ENCODE measurements at regions not wholly inside any gene's neighbourhood (a gene's known extent, or its start where the extent isn't known, plus 50 kb on each side); places are given as distances from the start of the nearest gene placed in this dataset.

DNA sequence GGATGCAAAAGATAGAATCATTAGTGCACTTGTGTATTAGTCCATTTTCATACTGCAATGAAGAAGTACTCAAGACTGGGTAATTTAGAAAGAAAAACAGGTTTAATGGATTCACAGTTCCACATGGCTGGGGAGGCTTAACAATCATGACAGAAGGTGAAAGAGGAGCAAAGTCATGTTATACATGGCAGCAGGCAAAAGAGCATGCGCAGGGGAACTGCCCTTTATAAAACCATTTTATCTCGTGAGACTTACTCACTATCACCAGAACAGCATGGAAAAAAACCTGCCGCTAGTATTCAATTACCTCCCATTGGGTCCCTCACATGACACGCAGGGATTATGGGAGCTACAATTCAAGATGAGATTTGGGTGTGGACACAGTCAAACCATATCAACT lies 129.4 kb downstream of the SCG2 start:
- H3K27ac ChIP-seq: no peak overlapping the region
- no peak overlapping the region for H3K4me2 ChIP-seq
- 87% methylated on average over 4 of the region's 4 CpGs for WGBS (ENCODE audit: missing lambda C conversion rate)
- ChIA-PET POLR2A (no interaction called here), CTCF (no interaction called here)
- H3K9me3 ChIP-seq: no peaks in the 10 kb centered on the region
- FAIRE-seq (no peak), DNase-seq (ENCODE audit: low read depth in 1 of 2, low spot score in 1 of 2) (no peak), ATAC-seq (no peak)
- H3K4me1 ChIP-seq: peaks cover 27% of the 10 kb centered on the region
- TF ChIP-seq, protein P1, sequence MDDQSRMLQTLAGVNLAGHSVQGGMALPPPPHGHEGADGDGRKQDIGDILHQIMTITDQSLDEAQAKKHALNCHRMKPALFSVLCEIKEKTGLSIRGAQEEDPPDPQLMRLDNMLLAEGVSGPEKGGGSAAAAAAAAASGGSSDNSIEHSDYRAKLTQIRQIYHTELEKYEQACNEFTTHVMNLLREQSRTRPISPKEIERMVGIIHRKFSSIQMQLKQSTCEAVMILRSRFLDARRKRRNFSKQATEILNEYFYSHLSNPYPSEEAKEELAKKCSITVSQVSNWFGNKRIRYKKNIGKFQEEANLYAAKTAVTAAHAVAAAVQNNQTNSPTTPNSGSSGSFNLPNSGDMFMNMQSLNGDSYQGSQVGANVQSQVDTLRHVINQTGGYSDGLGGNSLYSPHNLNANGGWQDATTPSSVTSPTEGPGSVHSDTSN (IDR thresholded peaks at IDR 0.05): no peak
- TF ChIP-seq CEBPB (IDR thresholded peaks at IDR 0.05): no peak
- H3K4me3 ChIP-seq: no peak overlapping the region

GRCh38 chr2:223474893-223475292 lies 127.3 kb downstream of the SCG2 start:
- CTCF ChIA-PET: interaction anchor here (1.2 kb wide), 1 partner anchor 14 kb away, joined by 3 read pairs; no protein-coding TSS in a partner anchor
- H3K27ac ChIP-seq: no peak overlapping the region
- WGBS (ENCODE audit: missing lambda C conversion rate): 88% methylated on average over 2 of the region's 2 CpGs

GRCh38 chr2:223475901-223476300 lies 126.3 kb downstream of the SCG2 start:
- Histone ChIP-seq H3K4me1 (peaks cover 14% of the 10 kb centered on the region; the same call in 2 of the 3 replicates), H3K9me3 (no peaks in the 10 kb centered on the region), H3K27ac (no peak overlapping the region), H3K4me3 (no peak overlapping the region), H3K4me2 (0 out of 3 replicates have a peak overlapping the region, but pooled peaks have one; percentile 15)
- no peak for FAIRE-seq
- ChIA-PET CTCF (interaction anchor here (0.7 to 1.6 kb wide), 2 partner anchors 12 to 494 kb away, joined by 3 read pairs; no protein-coding TSS in a partner anchor), POLR2A (no interaction called here)
- 70% methylated on average over 2 of the region's 2 CpGs for WGBS (ENCODE audit: missing lambda C conversion rate)
- ATAC-seq: no peak
- DNase-seq (ENCODE audit: low read depth in 1 of 2, low spot score in 1 of 2): no peak
- TF ChIP-seq HEYL (CRISPR knock-in tag; IDR thresholded peaks at IDR 0.05): no peak
- TF ChIP-seq, protein P2, sequence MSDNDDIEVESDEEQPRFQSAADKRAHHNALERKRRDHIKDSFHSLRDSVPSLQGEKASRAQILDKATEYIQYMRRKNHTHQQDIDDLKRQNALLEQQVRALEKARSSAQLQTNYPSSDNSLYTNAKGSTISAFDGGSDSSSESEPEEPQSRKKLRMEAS (IDR thresholded peaks at IDR 0.05): no peak
- no peak for TF ChIP-seq EP300 (IDR thresholded peaks at IDR 0.05)
- TF ChIP-seq NR3C1 (IDR thresholded peaks at IDR 0.05): no peak

More at GRCh38 chr2:223474893-223475292, 127.3 kb downstream of the SCG2 start:
- Histone ChIP-seq H3K4me2 (no peak overlapping the region), H3K9me3 (no peaks in the 10 kb centered on the region), H3K4me1 (peaks cover 14% of the 10 kb centered on the region; the same call in 2 of the 3 replicates), H3K4me3 (no peak overlapping the region)
- FAIRE-seq (no peak), DNase-seq (ENCODE audit: low read depth in 1 of 2, low spot score in 1 of 2) (no peak), ATAC-seq (no peak)
- POLR2A ChIA-PET: no interaction called here
- TF ChIP-seq HMGXB4 (CRISPR knock-in tag; IDR thresholded peaks at IDR 0.05; ENCODE audit: borderline replicate concordance): no peak
- TF ChIP-seq ZFP36 (IDR thresholded peaks at IDR 0.05; ENCODE audit: borderline replicate concordance, partially characterized antibody): no peak
- no peak for TF ChIP-seq FOXS1 (CRISPR knock-in tag; IDR thresholded peaks at IDR 0.05)
- TF ChIP-seq RCOR1 (IDR thresholded peaks at IDR 0.05; ENCODE audit: low read depth, low read length): no peak
- TF ChIP-seq CEBPB (IDR thresholded peaks at IDR 0.05): no peak
- no peak for TF ChIP-seq KDM5A (IDR thresholded peaks at IDR 0.05)
- TF ChIP-seq MAFK (IDR thresholded peaks at IDR 0.05; ENCODE audit: partially characterized antibody): no peak
- no peak for TF ChIP-seq ELK1 (IDR thresholded peaks at IDR 0.05; ENCODE audit: low read depth, low read length)
- no peak for TF ChIP-seq HOXB5 (CRISPR knock-in tag; IDR thresholded peaks at IDR 0.05)
- TF ChIP-seq MAZ (IDR thresholded peaks at IDR 0.05; ENCODE audit: borderline replicate concordance, low read depth, low read length): no peak
- no peak for TF ChIP-seq KDM1A (IDR thresholded peaks at IDR 0.05; ENCODE audit: low read depth)

DNA sequence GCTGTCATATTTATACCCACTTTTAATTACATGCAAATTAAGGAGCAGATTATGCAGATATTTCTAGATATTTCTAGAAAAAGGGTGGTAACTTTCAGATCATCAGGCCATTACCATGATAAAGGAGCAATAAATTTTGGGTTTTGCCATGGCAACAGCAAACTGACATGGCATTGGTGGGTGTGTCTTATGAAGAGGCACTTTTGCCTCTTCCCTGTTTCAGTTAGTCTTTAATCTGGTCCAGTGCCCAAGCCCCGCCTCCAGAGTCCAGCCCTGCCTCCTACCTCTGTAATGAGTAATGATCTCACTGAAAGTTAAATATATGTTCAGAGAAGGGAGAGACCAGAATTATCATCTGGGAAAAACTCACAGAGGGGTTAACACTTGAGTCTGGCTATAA lies 124.8 kb downstream of the SCG2 start:
- no peak overlapping the region for H3K4me3 ChIP-seq
- FAIRE-seq (no peak), ATAC-seq (no peak), DNase-seq (ENCODE audit: low read depth in 1 of 2, low spot score in 1 of 2) (no peak)
- WGBS (ENCODE audit: missing lambda C conversion rate): 72% methylated on average over 1 of the region's 1 CpG
- H3K9me3 ChIP-seq: no peaks in the 10 kb centered on the region
- H3K4me1 ChIP-seq: peaks cover 10% of the 10 kb centered on the region; the same call in 2 of the 3 replicates
- H3K4me2 ChIP-seq: no peak overlapping the region
- ChIA-PET POLR2A (no interaction called here), CTCF (interaction anchor here (0.6 to 1.6 kb wide), 2 partner anchors 17 to 496 kb away, joined by 3 read pairs; no protein-coding TSS in a partner anchor)
- TF ChIP-seq EP300 (IDR thresholded peaks at IDR 0.05) (no peak), RAD21 (conservative IDR thresholded peaks at IDR 0.05 in 1 of 2, IDR thresholded peaks at IDR 0.05 in 1 of 2) (no peak), EHMT2 (IDR thresholded peaks at IDR 0.05; ENCODE audit: low read depth) (no peak), POLR2AphosphoS2 (conservative IDR thresholded peaks at IDR 0.05; ENCODE audit: low read length) (no peak), RFX5 (IDR thresholded peaks at IDR 0.05) (no peak), SMC3 (IDR thresholded peaks at IDR 0.05) (no peak), JUNB (IDR thresholded peaks at IDR 0.05) (no peak), ZSCAN20 (CRISPR knock-in tag; IDR thresholded peaks at IDR 0.05) (no peak), CBX2 (IDR thresholded peaks at IDR 0.05; ENCODE audit: borderline replicate concordance, low read depth) (no peak), FOXS1 (CRISPR knock-in tag; IDR thresholded peaks at IDR 0.05) (no peak), EHF (CRISPR knock-in tag; IDR thresholded peaks at IDR 0.05) (no peak), POLR2A (IDR thresholded peaks at IDR 0.05; ENCODE audit: low read length) (no peak), NPAS2 (CRISPR knock-in tag; IDR thresholded peaks at IDR 0.05; ENCODE audit: borderline replicate concordance) (no peak)
- H3K27ac ChIP-seq: no peak overlapping the region

All from A549 (cell line).